Stomach smooth muscle (tissue), 2 donors: ENCODE measurements at regions not wholly inside any gene's neighbourhood (a gene's known extent, or its start where the extent isn't known, plus 50 kb on each side); places are given as distances from the start of the nearest gene placed in this dataset.

Experiments
- H3K27ac ChIP-seq: one replicate; pipeline ENCODE4 v1.7.0; 2013; ENCODE audit warnings: mild to moderate bottlenecking, low read length, inconsistent platforms
- H3K27me3 ChIP-seq, 2 donors: one replicate each; pipeline ENCODE4 v1.7.0; 2013; ENCODE audit warnings: low read length in 2 of 2; ENCODE audit not compliant: insufficient read depth in 2 of 2, control insufficient read depth in 1 of 2
- H3K36me3 ChIP-seq, 2 donors: one replicate each; pipeline ENCODE4 v1.7.0; 2013; ENCODE audit warnings: low read length in 2 of 2; ENCODE audit not compliant: control insufficient read depth in 2 of 2, insufficient read depth in 2 of 2
- H3K4me1 ChIP-seq: one replicate; pipeline ENCODE4 v1.7.0; 2013; ENCODE audit warnings: low read length; ENCODE audit not compliant: control insufficient read depth, insufficient read depth
- H3K4me3 ChIP-seq, 2 donors: one replicate each; pipeline ENCODE4 v1.7.0; 2013; ENCODE audit warnings: low read length in 2 of 2
- H3K9ac ChIP-seq, 2 donors: one replicate each; pipeline ENCODE4 v1.7.0; 2013; ENCODE audit warnings: low read length in 2 of 2, mild to moderate bottlenecking in 1 of 2
- H3K9me3 ChIP-seq, 2 donors: one replicate each; pipeline ENCODE4 v1.7.0; 2013; ENCODE audit warnings: low read length in 2 of 2; ENCODE audit not compliant: control insufficient read depth in 2 of 2
- donor health status: healthy.
- donor health status: Pancreatic carcinoma.

DNA sequence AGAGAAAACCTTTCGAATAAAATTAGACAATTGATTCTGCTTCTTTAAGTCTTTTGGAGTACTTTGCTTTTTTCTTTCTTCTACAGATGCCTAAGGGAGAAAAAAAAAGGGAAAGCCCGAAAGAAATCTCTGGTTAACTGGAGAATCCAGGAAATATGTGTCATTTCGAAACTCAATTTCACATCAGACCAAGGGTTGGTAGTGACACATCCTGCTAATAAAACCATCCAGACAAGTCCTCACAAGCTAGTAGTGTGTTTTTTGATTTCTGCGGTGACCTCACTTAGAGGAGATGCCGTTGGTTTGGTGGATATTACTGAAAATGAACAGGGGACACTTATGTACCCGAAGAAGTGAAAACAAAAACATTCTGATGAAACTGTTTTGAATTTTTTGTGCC is 726.5 kb upstream of the ADAMTS5 start:
- H3K4me1 ChIP-seq: no peaks in the 10 kb centered on the region
- H3K9me3 ChIP-seq: no peaks in the 10 kb centered on the region
- no peak overlapping the region for H3K27ac ChIP-seq
- no peak overlapping the region for H3K4me3 ChIP-seq
- no peaks in the 10 kb centered on the region for H3K27me3 ChIP-seq
- no peak overlapping the region for H3K9ac ChIP-seq
- H3K36me3 ChIP-seq: no peaks in the 10 kb centered on the region

DNA sequence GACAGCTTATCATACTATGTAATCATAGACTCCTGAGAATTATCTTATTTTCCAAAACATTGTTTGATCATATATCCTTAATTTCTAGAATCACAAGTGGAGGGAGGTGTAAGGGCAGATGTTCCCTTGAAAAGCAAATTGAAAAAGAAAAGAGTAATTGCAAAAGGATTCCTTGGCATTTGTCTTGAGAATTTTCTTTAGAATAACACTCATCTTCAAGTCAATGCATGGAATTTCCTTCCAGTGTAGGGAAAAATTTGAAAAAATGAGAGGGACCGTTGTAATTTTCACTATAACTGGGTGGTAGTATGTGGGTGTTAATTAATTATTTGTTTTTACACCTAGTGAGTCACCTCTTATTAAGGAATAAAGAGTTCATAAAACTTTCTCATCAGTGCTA is 724.6 kb upstream of the ADAMTS5 start:
- Histone ChIP-seq H3K36me3 (no peaks in the 10 kb centered on the region), H3K4me3 (no peak overlapping the region), H3K4me1 (no peaks in the 10 kb centered on the region), H3K27ac (no peak overlapping the region), H3K9ac (no peak overlapping the region), H3K9me3 (no peaks in the 10 kb centered on the region), H3K27me3 (no peaks in the 10 kb centered on the region)

DNA sequence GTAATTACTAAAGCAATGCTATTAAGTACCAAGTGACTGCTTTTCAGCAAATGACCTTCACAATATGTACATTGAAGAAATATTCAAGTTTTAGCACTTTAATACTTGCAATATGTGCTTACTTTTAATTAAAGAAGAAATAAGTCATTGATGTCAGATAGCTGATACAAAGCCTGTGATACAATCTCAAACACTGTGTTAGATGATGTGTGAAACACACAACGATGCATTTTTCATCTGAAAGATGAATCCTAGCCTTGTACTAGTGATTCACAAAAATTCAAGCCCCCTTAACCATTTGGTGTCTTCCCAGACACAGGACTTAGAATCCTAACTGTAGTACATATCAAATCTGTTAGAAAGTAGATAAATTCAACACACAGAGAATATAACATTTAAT is 724.1 kb upstream of the ADAMTS5 start:
- Histone ChIP-seq H3K4me1 (no peaks in the 10 kb centered on the region), H3K4me3 (no peak overlapping the region), H3K9ac (no peak overlapping the region), H3K27me3 (no peaks in the 10 kb centered on the region), H3K36me3 (no peaks in the 10 kb centered on the region), H3K27ac (no peak overlapping the region), H3K9me3 (no peaks in the 10 kb centered on the region)

GRCh38 chr21:27690426-27690825 is 723.5 kb upstream of the ADAMTS5 start:
- no peaks in the 10 kb centered on the region for H3K9me3 ChIP-seq
- H3K4me3 ChIP-seq: no peak overlapping the region
- H3K4me1 ChIP-seq: no peaks in the 10 kb centered on the region
- H3K36me3 ChIP-seq: no peaks in the 10 kb centered on the region
- no peaks in the 10 kb centered on the region for H3K27me3 ChIP-seq
- H3K9ac ChIP-seq: no peak overlapping the region
- no peak overlapping the region for H3K27ac ChIP-seq

DNA sequence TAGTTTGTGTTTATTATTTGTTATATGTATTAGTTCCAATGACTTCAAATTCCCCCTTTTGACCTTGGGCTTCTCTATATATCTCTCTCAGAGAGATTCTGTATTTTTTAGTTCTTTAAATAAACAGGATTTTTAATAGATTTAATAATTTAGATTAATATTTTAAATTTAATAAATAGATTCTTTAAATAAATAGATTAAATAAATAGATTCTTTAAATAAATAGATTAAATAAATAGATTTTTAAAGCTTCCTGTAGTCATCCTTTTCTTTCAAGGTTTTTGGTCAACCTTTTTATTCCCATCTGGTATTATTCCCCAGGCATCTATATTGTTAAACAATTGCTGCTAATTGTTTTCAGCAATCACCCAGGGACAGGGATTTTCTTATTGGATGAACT is 721.9 kb upstream of the ADAMTS5 start:
- Histone ChIP-seq H3K9ac (no peak overlapping the region), H3K9me3 (no peaks in the 10 kb centered on the region), H3K27me3 (no peaks in the 10 kb centered on the region), H3K4me3 (no peak overlapping the region), H3K27ac (no peak overlapping the region), H3K4me1 (no peaks in the 10 kb centered on the region), H3K36me3 (no peaks in the 10 kb centered on the region)

- Histone ChIP-seq H3K4me3 (no peak overlapping the region), H3K27ac (no peak overlapping the region), H3K9me3 (no peaks in the 10 kb centered on the region), H3K27me3 (no peaks in the 10 kb centered on the region), H3K4me1 (no peaks in the 10 kb centered on the region), H3K36me3 (no peaks in the 10 kb centered on the region), H3K9ac (no peak overlapping the region)
Measured at GRCh38 chr21:27683292-27683691, 716.4 kb upstream of the ADAMTS5 start.

GRCh38 chr21:27681841-27682240 is 715.0 kb upstream of the ADAMTS5 start:
- Histone ChIP-seq H3K27me3 (no peaks in the 10 kb centered on the region), H3K4me1 (no peaks in the 10 kb centered on the region)

GRCh38 chr21:27681038-27681437 is 714.1 kb upstream of the ADAMTS5 start:
- Histone ChIP-seq H3K4me3 (no peak overlapping the region), H3K36me3 (no peaks in the 10 kb centered on the region), H3K27ac (no peak overlapping the region)

More at GRCh38 chr21:27681841-27682240, 715.0 kb upstream of the ADAMTS5 start:
- Histone ChIP-seq H3K9me3 (no peaks in the 10 kb centered on the region), H3K9ac (no peak overlapping the region), H3K27ac (no peak overlapping the region), H3K4me3 (no peak overlapping the region), H3K36me3 (no peaks in the 10 kb centered on the region)

GRCh38 chr21:27680181-27680580 is 713.3 kb upstream of the ADAMTS5 start:
- H3K36me3 ChIP-seq: no peaks in the 10 kb centered on the region
- H3K9ac ChIP-seq: no peak overlapping the region
- H3K4me3 ChIP-seq: no peak overlapping the region
- no peaks in the 10 kb centered on the region for H3K9me3 ChIP-seq
- H3K27me3 ChIP-seq: no peaks in the 10 kb centered on the region
- H3K27ac ChIP-seq: no peak overlapping the region
- H3K4me1 ChIP-seq: no peaks in the 10 kb centered on the region

More at GRCh38 chr21:27681038-27681437, 714.1 kb upstream of the ADAMTS5 start:
- H3K27me3 ChIP-seq: no peaks in the 10 kb centered on the region
- no peak overlapping the region for H3K9ac ChIP-seq
- no peaks in the 10 kb centered on the region for H3K9me3 ChIP-seq
- H3K4me1 ChIP-seq: no peaks in the 10 kb centered on the region

DNA sequence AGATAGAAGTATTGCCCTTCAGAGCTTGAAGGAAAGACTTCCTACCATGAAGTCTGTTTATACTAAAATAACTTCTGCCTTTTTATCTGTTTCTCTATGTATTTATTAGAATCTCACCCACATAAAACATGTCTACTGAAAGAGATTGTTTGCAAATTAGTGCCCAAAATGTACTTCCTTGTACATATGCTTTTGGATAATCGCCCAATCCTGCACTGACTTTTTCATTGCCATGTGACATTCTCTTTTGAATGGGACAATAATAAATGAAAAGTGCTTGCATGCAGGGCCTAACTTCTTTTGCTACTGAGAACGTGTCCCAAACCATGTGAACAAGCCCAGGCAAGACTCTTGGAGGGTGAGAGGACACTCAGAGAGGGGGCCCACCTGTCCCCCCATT is 711.6 kb upstream of the ADAMTS5 start:
- H3K9me3 ChIP-seq: no peaks in the 10 kb centered on the region
- H3K4me1 ChIP-seq: no peaks in the 10 kb centered on the region
- no peak overlapping the region for H3K9ac ChIP-seq
- no peak overlapping the region for H3K27ac ChIP-seq
- no peaks in the 10 kb centered on the region for H3K27me3 ChIP-seq
- no peaks in the 10 kb centered on the region for H3K36me3 ChIP-seq
- no peak overlapping the region for H3K4me3 ChIP-seq

GRCh38 chr21:27677546-27677945 is 710.7 kb upstream of the ADAMTS5 start:
- Histone ChIP-seq H3K9ac (no peak overlapping the region), H3K9me3 (no peaks in the 10 kb centered on the region), H3K36me3 (no peaks in the 10 kb centered on the region), H3K4me3 (no peak overlapping the region), H3K27ac (no peak overlapping the region), H3K27me3 (no peaks in the 10 kb centered on the region), H3K4me1 (no peaks in the 10 kb centered on the region)
